ENCODE measurements at regions not wholly inside any gene's neighbourhood (a gene's known extent, or its start where the extent isn't known, plus 50 kb on each side); places are given as distances from the start of the nearest gene placed in this dataset.

- Histone ChIP-seq H3K27me3 (ENCODE audit: control insufficient read depth, low read length) (no peaks in the 10 kb centered on the region), H3K9me3 (ENCODE audit: control insufficient read depth, insufficient read depth, low read length) (no peaks in the 10 kb centered on the region), H3K36me3 (ENCODE audit: control insufficient read depth, low read length) (no peaks in the 10 kb centered on the region), H3K4me1 (ENCODE audit: control insufficient read depth, low read length) (peaks cover 4% of the 10 kb centered on the region; the same call in 1 of the 2 replicates), H4K20me1 (ENCODE audit: control insufficient read depth, insufficient read depth, low read depth, low read length) (no peaks in the 10 kb centered on the region), H3K4me2 (ENCODE audit: low read length) (no peak overlapping the region), H3K27ac (ENCODE audit: low read depth, low read length) (no peak overlapping the region), H3K4me3 (ENCODE audit: low read length) (no peak overlapping the region), H3K9me2 (replicated peaks; ENCODE audit: control insufficient read depth, low read length) (no peaks in the 10 kb centered on the region), H3K79me2 (ENCODE audit: control insufficient read depth, low read length) (no peaks in the 10 kb centered on the region), H3F3A (ENCODE audit: control insufficient read depth, insufficient read depth) (no peaks in the 10 kb centered on the region)
- no peak for TF ChIP-seq CTCF (IDR thresholded peaks at IDR 0.05; ENCODE audit: low read depth, low read length, poor library complexity, severe bottlenecking)
- TF ChIP-seq EZH2phosphoT487 (IDR thresholded peaks at IDR 0.05; ENCODE audit: borderline replicate concordance, low read length), result no peak
Measured at GRCh38 chr13:40026741-40027140, 371.3 kb downstream of the COG6 start.

GRCh38 chr13:40028446-40028845 is 373.0 kb downstream of the COG6 start:
- H3K27me3 ChIP-seq (ENCODE audit: control insufficient read depth, low read length), result no peaks in the 10 kb centered on the region
- no peaks in the 10 kb centered on the region for H3K79me2 ChIP-seq (ENCODE audit: control insufficient read depth, low read length)
- peaks cover 4% of the 10 kb centered on the region; the same call in 1 of the 2 replicates for H3K4me1 ChIP-seq (ENCODE audit: control insufficient read depth, low read length)
- TF ChIP-seq EZH2phosphoT487 (IDR thresholded peaks at IDR 0.05; ENCODE audit: borderline replicate concordance, low read length) (no peak), CTCF (IDR thresholded peaks at IDR 0.05; ENCODE audit: low read depth, low read length, poor library complexity, severe bottlenecking) (no peak)
- H3K36me3 ChIP-seq (ENCODE audit: control insufficient read depth, low read length), result no peaks in the 10 kb centered on the region
- H3F3A ChIP-seq (ENCODE audit: control insufficient read depth, insufficient read depth), result no peaks in the 10 kb centered on the region
- no peaks in the 10 kb centered on the region for H3K9me2 ChIP-seq (replicated peaks; ENCODE audit: control insufficient read depth, low read length)
- no peaks in the 10 kb centered on the region for H4K20me1 ChIP-seq (ENCODE audit: control insufficient read depth, insufficient read depth, low read depth, low read length)
- no peak overlapping the region for H3K4me3 ChIP-seq (ENCODE audit: low read length)
- no peak overlapping the region for H3K4me2 ChIP-seq (ENCODE audit: low read length)
- no peaks in the 10 kb centered on the region for H3K9me3 ChIP-seq (ENCODE audit: control insufficient read depth, insufficient read depth, low read length)
- H3K27ac ChIP-seq (ENCODE audit: low read depth, low read length), result no peak overlapping the region

DNA sequence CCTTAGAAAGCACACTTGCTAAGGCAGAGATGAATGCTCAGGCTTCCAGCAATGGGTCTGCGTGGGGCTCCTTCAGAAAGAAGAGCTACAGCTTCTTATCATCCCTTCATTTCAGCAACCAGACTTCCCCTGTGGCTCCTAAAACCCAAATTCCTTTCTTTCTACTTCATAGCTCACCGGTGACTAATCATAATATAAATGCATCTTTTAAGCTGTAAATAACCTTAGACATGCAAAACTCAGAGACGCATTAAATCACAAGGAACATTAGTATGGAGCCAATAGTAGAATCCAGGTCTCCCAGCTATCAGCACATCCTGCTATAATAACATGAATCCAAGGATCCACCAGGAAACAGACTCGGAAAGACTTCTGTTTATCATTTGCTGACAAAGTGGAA is 375.6 kb downstream of the COG6 start:
- peaks cover 8% of the 10 kb centered on the region; the same call in 1 of the 2 replicates for H3K4me1 ChIP-seq (ENCODE audit: control insufficient read depth, low read length)

More for the DNA sequence above, 375.6 kb downstream of the COG6 start:
- no peak overlapping the region for H3K27ac ChIP-seq (ENCODE audit: low read depth, low read length)
- H3K9me2 ChIP-seq (replicated peaks; ENCODE audit: control insufficient read depth, low read length), result no peaks in the 10 kb centered on the region
- H3K9me3 ChIP-seq (ENCODE audit: control insufficient read depth, insufficient read depth, low read length), result no peaks in the 10 kb centered on the region
- no peaks in the 10 kb centered on the region for H3K27me3 ChIP-seq (ENCODE audit: control insufficient read depth, low read length)
- TF ChIP-seq CTCF (IDR thresholded peaks at IDR 0.05; ENCODE audit: low read depth, low read length, poor library complexity, severe bottlenecking), result no peak
- TF ChIP-seq EZH2phosphoT487 (IDR thresholded peaks at IDR 0.05; ENCODE audit: borderline replicate concordance, low read length), result no peak
- H3K4me2 ChIP-seq (ENCODE audit: low read length), result no peak overlapping the region
- H4K20me1 ChIP-seq (ENCODE audit: control insufficient read depth, insufficient read depth, low read depth, low read length), result no peaks in the 10 kb centered on the region
- H3K4me3 ChIP-seq (ENCODE audit: low read length), result no peak overlapping the region
- no peaks in the 10 kb centered on the region for H3F3A ChIP-seq (ENCODE audit: control insufficient read depth, insufficient read depth)
- no peaks in the 10 kb centered on the region for H3K36me3 ChIP-seq (ENCODE audit: control insufficient read depth, low read length)
- H3K79me2 ChIP-seq (ENCODE audit: control insufficient read depth, low read length), result no peaks in the 10 kb centered on the region
